ENCODE measurements at regions not wholly inside any gene's neighbourhood (a gene's known extent, or its start where the extent isn't known, plus 50 kb on each side); places are given as distances from the start of the nearest gene placed in this dataset.

DNA sequence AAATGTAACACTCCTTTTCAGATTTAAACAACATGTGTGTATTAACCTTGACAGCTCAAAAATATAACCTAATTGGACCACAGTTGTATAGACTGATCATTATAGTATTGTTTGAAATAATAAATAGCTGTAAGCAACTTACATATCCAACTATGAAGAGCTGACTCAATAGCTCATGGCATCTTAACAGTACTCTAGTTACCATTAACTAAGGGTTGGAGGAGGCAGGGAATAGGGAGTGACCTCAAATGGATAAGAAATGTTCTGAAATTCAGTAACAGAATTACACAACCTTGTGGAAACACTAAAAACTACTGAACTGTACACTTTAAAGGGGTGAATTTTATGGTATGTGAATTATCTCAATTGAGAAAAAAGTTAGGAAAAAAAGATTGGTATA lies 136.5 kb upstream of the CPEB2 start:
- Histone ChIP-seq H3K9me2 (ENCODE audit: insufficient read depth) (no peaks in the 10 kb centered on the region), H3K79me2 (ENCODE audit: low read depth) (no peaks in the 10 kb centered on the region), H3K4me1 (replicated peaks; ENCODE audit: insufficient read depth) (no peaks in the 10 kb centered on the region), H3F3A (ENCODE audit: insufficient read depth, low read depth) (no peaks in the 10 kb centered on the region), H3K27ac (no peak overlapping the region), H3K4me2 (no peak overlapping the region), H4K20me1 (ENCODE audit: insufficient read depth) (no peaks in the 10 kb centered on the region), H2AFZ (no peak overlapping the region), H3K27me3 (ENCODE audit: insufficient read depth, low read depth) (no peaks in the 10 kb centered on the region), H3K36me3 (ENCODE audit: low read depth) (no peaks in the 10 kb centered on the region), H3K4me3 (no peak overlapping the region), H3K9me3 (ENCODE audit: insufficient read depth, low read depth) (no peaks in the 10 kb centered on the region)
- BruUV-seq (replicated peaks) = no TSS peak
- intact Hi-C loops (cut with micrococcal nuclease; ENCODE audit: unreplicated experiment) = no loop called here
- no peak for DNase-seq
- ChIA-PET CTCF (no interaction called here), POLR2A (ENCODE audit: unreplicated experiment) (interaction anchor here (0.7 kb wide), 1 partner anchor 16 kb away, joined by 6 read pairs; no protein-coding TSS in a partner anchor)
- TF ChIP-seq, protein P1, sequence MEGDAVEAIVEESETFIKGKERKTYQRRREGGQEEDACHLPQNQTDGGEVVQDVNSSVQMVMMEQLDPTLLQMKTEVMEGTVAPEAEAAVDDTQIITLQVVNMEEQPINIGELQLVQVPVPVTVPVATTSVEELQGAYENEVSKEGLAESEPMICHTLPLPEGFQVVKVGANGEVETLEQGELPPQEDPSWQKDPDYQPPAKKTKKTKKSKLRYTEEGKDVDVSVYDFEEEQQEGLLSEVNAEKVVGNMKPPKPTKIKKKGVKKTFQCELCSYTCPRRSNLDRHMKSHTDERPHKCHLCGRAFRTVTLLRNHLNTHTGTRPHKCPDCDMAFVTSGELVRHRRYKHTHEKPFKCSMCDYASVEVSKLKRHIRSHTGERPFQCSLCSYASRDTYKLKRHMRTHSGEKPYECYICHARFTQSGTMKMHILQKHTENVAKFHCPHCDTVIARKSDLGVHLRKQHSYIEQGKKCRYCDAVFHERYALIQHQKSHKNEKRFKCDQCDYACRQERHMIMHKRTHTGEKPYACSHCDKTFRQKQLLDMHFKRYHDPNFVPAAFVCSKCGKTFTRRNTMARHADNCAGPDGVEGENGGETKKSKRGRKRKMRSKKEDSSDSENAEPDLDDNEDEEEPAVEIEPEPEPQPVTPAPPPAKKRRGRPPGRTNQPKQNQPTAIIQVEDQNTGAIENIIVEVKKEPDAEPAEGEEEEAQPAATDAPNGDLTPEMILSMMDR (conservative IDR thresholded peaks at IDR 0.05) = no peak
- no peak for TF ChIP-seq EZH2 (IDR thresholded peaks at IDR 0.05; ENCODE audit: low read depth)

DNA sequence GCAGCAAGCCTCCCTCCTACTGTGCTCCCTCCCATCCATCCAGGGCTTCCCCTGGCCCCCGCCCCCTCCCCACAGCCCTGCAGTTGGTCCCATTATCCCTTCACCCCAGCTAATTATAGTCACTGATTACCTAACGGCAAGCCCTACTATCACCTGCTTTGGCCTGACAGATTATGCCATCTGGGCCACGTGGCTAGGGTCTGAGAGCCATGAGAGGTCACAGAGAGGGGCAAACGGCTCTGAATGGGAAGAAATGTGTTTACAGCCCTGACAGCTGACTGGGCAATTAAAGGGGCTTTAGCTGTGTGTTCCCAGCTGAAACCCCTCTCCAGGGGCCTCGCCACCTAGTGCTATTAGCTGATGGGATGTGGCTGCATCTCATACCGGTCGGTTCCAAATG lies 134.4 kb upstream of the CPEB2 start:
- no TSS peak for BruUV-seq (replicated peaks)
- Histone ChIP-seq H3K4me2 (no peak overlapping the region), H3F3A (ENCODE audit: insufficient read depth, low read depth) (no peaks in the 10 kb centered on the region), H3K36me3 (ENCODE audit: low read depth) (no peaks in the 10 kb centered on the region), H3K9me3 (ENCODE audit: insufficient read depth, low read depth) (no peaks in the 10 kb centered on the region), H3K27ac (no peak overlapping the region), H3K9me2 (ENCODE audit: insufficient read depth) (no peaks in the 10 kb centered on the region), H4K20me1 (ENCODE audit: insufficient read depth) (no peaks in the 10 kb centered on the region), H3K4me3 (no peak overlapping the region), H3K79me2 (ENCODE audit: low read depth) (no peaks in the 10 kb centered on the region), H2AFZ (no peak overlapping the region), H3K27me3 (ENCODE audit: insufficient read depth, low read depth) (no peaks in the 10 kb centered on the region), H3K4me1 (replicated peaks; ENCODE audit: insufficient read depth) (no peaks in the 10 kb centered on the region)
- CTCF ChIA-PET = no interaction called here
- no peak for TF ChIP-seq EZH2 (IDR thresholded peaks at IDR 0.05; ENCODE audit: low read depth)
- TF ChIP-seq, protein P1 (conservative IDR thresholded peaks at IDR 0.05) = no peak
- DNase-seq = no peak
- intact Hi-C loops (cut with micrococcal nuclease; ENCODE audit: unreplicated experiment) = no loop called here
- POLR2A ChIA-PET (ENCODE audit: unreplicated experiment) = no interaction called here

DNA sequence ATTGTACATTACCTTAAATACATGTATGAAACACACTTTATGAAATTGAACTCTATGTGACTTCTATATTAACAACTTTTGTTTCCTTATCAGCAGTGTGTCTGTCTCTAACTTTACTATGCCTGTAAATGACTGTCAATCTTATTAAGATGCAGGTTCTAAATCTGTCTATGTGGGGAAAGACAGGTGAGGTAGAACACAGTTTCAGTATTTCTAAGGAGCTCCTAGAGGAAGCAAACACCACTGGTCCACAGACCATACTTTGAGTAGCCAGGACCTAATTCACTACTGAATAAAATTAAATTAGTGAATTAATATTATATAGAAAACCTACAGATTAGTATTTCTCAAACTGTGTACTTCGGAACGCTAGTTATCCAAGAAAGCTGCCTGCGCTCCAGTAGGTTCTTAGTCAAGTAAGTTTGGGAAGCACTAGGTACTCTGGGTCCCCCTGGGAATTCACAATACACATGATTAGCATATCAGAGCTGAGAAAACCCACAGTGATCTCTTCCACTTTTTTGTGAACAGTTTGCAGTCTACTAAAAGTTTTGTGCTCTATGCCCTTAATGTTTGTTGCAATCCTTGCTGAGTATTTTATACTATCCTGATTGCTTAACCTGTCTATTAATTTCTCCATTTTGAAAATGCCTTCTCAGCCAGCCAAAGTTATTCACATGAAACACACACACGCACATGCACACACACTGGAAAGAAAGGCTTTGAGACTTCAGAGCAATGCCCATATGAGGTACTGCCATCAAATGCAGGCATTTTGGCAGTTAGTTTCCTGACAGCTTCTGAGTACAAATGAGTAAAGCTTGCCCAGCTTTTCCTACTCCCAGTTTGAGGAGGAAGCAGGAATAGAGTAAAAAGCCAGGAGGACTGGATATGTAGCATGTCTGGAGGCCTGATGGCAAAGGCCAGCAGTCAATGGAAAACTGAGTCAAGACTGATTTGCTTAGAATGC lies 133.6 kb upstream of the CPEB2 start:
- Histone ChIP-seq H2AFZ (no peak overlapping the region), H3K79me2 (ENCODE audit: low read depth) (no peaks in the 10 kb centered on the region), H3K36me3 (ENCODE audit: low read depth) (no peaks in the 10 kb centered on the region), H3F3A (ENCODE audit: insufficient read depth, low read depth) (no peaks in the 10 kb centered on the region), H4K20me1 (ENCODE audit: insufficient read depth) (no peaks in the 10 kb centered on the region), H3K4me1 (replicated peaks; ENCODE audit: insufficient read depth) (no peaks in the 10 kb centered on the region), H3K4me3 (no peak overlapping the region), H3K27me3 (ENCODE audit: insufficient read depth, low read depth) (no peaks in the 10 kb centered on the region), H3K9me3 (ENCODE audit: insufficient read depth, low read depth) (no peaks in the 10 kb centered on the region), H3K9me2 (ENCODE audit: insufficient read depth) (no peaks in the 10 kb centered on the region), H3K4me2 (no peak overlapping the region), H3K27ac (no peak overlapping the region)
- ChIA-PET POLR2A (ENCODE audit: unreplicated experiment) (no interaction called here), CTCF (interaction anchor here (0.7 kb wide), 1 partner anchor 102 kb away, joined by 6 read pairs; no protein-coding TSS in a partner anchor)
- no peak for DNase-seq
- intact Hi-C loops (cut with micrococcal nuclease; ENCODE audit: unreplicated experiment) = no loop called here
- TF ChIP-seq EZH2 (IDR thresholded peaks at IDR 0.05; ENCODE audit: low read depth) = no peak
- TF ChIP-seq, protein P1 (conservative IDR thresholded peaks at IDR 0.05) = no peak
- no TSS peak for BruUV-seq (replicated peaks)
